ENCODE measurements at regions not wholly inside any gene's neighbourhood (a gene's known extent, or its start where the extent isn't known, plus 50 kb on each side); places are given as distances from the start of the nearest gene placed in this dataset.
A peak's percentile ranks its signal among the peaks of the same experiment; 100 is the strongest.

- no peak overlapping the region for H3K4me3 ChIP-seq (ENCODE audit: control insufficient read depth, low read depth, low read length)
These were observed 131.0 kb upstream of the OSMR start for GRCh38 chr5:38714703-38715355.

GRCh38 chr5:38715696-38716095, 130.1 kb upstream of the OSMR start:
- no peak for TF ChIP-seq CTCF (IDR thresholded peaks at IDR 0.05; ENCODE audit: control insufficient read depth, insufficient read depth, low read depth, low read length, missing control alignments)
- DNase-seq (ENCODE audit: low read depth) = no peak
- H3K4me3 ChIP-seq (ENCODE audit: control insufficient read depth, low read depth, low read length) = no peak overlapping the region

More at GRCh38 chr5:38714703-38715355, 131.0 kb upstream of the OSMR start:
- no peak for DNase-seq (ENCODE audit: low read depth)
- no peak for TF ChIP-seq CTCF (IDR thresholded peaks at IDR 0.05; ENCODE audit: control insufficient read depth, insufficient read depth, low read depth, low read length, missing control alignments)

GRCh38 chr5:38716516-38716915, 129.3 kb upstream of the OSMR start:
- no peak for TF ChIP-seq CTCF (IDR thresholded peaks at IDR 0.05; ENCODE audit: control insufficient read depth, insufficient read depth, low read depth, low read length, missing control alignments)
- H3K4me3 ChIP-seq (ENCODE audit: control insufficient read depth, low read depth, low read length) = no peak overlapping the region
- DNase-seq (ENCODE audit: low read depth) = no peak

- no peak overlapping the region for H3K4me3 ChIP-seq (ENCODE audit: control insufficient read depth, low read depth, low read length)
- no peak for DNase-seq (ENCODE audit: low read depth)
- no peak for TF ChIP-seq CTCF (IDR thresholded peaks at IDR 0.05; ENCODE audit: control insufficient read depth, insufficient read depth, low read depth, low read length, missing control alignments)
These were observed 126.9 kb upstream of the OSMR start for GRCh38 chr5:38718771-38719391.

GRCh38 chr5:38719403-38719802, 126.4 kb upstream of the OSMR start:
- no peak for DNase-seq (ENCODE audit: low read depth)
- TF ChIP-seq CTCF (IDR thresholded peaks at IDR 0.05; ENCODE audit: control insufficient read depth, insufficient read depth, low read depth, low read length, missing control alignments) = no peak
- no peak overlapping the region for H3K4me3 ChIP-seq (ENCODE audit: control insufficient read depth, low read depth, low read length)

- no peak overlapping the region for H3K4me3 ChIP-seq (ENCODE audit: control insufficient read depth, low read depth, low read length)
- DNase-seq (ENCODE audit: low read depth) = peak; percentile 37
These were observed 125.9 kb upstream of the OSMR start for GRCh38 chr5:38719916-38720315.

More at GRCh38 chr5:38719916-38720315, 125.9 kb upstream of the OSMR start:
- TF ChIP-seq CTCF (IDR thresholded peaks at IDR 0.05; ENCODE audit: control insufficient read depth, insufficient read depth, low read depth, low read length, missing control alignments) = no peak
